GM21825 (cell line): ENCODE measurements at regions not wholly inside any gene's neighbourhood (a gene's known extent, or its start where the extent isn't known, plus 50 kb on each side); places are given as distances from the start of the nearest gene placed in this dataset.

Experiments
- ATAC-seq: cut with Tn5 transposase; IDR thresholded peaks from one replicate; pipeline ENCODE4 v1.9.1; 2021; ENCODE audit warnings: mild to moderate bottlenecking, moderate library complexity; ENCODE audit not compliant: unreplicated experiment

DNA sequence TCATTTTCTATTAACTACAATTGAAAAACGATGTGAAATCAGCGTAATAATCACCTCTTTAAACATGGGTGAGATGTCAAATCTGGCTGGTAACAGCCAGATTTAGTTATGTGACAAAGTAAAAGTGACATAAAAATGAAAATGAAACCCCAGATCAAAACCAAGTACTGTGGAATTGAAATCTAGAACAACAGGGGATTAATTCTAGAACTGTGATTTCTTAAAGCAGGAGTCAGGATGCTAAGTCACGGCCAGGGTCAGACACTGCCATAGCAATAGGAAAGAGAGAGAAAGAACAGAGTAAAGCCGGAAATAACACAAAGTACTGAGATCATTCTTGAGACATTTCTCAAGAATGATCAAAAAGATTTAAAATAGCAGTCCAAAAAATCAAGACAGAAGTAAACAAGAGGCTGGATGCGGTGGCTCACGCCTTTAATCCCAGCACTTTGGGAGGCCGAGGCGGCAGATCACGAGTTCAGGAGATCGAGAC lies 1183.7 kb upstream of the NXPH2 start:
- no peak for ATAC-seq

DNA sequence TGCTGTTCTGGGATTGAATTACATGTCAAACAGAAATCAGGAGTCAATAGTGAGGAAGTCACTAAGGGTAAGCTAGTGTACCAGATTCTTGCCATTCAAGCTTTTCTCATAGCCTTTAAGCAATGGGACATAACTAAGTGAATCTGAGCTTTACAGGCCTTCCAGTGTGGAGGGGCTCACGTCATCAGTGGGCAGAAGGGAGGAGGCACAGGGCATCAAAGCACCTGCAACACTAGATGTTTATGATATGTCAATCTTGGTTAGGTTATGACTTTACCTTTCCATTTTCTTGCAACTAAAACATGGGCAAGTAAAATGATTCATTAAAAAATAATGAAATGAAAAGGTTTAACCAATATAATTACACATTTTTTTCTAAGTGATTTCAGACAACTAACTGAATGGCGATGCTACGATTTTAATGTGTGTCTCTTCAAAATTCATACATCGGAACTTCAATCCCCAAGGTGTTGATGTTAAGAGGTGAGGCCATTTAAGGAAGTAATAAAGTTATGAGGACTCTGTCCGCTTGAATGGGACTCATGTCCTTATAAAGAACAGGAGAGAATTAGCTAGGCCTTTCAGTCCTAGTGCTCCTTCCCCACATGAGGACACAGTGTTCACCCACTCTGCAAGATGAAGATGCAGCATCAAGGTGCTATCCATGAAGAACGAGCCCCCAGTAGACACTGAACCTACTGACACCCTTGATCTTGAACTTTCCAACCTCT lies 1169.2 kb upstream of the NXPH2 start:
- ATAC-seq, result no peak

DNA sequence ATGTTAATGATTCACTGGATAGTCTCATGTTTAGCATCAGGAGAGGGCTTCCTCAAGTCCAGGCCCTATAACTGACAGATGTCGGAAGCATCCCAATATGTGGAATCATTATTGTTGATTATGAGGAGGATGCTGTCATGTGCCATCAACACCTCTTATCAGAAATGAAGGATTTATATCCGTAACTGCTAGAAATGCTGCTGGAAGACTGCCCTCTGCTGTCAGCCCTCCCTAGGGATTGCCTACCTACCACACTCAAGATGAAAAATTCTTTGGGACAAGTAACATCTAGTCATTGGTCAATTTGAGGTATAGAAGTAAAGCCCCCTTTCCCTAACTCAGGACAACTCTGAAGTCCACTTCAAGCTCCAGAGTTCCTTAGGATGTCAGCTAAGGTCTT lies 1166.5 kb upstream of the NXPH2 start:
- no peak for ATAC-seq

DNA sequence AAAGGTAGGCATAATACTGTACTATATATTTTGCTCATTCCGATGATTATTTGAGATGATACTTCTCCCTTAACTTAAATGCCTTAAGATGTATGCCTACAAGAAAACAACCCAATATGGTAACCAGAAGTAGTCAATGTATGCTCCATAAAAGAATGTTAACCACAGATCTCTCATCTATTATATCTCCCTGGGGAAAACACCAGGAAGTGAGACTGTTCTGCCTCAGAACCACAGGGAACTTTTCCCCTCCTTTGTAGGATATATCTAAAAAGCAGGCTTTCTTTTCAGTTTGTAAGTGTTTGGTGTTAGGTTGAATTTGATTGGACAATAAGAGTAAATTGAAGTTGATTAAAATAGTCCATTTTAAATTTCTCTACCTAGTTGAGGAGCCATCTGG lies 1160.5 kb upstream of the NXPH2 start:
- ATAC-seq, result no peak

DNA sequence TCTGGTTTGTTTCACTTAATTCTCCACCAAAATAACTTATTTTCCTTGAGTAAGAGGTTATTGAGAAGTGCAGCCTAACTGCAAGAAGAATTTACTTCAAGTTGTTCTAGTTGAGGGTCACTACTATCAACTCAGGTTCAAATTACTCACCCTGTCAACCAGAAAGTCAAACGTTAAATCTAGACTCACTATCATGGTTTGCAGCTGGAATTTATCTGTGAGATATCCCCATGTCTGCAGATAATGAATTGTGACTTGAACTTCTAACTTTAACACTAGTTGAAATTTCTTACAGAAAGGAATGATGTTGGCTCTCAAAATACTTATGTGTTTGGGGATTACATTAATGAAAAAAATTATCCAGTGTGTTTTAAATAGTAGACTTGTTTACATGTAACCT lies 1145.7 kb upstream of the NXPH2 start:
- ATAC-seq, result no peak

DNA sequence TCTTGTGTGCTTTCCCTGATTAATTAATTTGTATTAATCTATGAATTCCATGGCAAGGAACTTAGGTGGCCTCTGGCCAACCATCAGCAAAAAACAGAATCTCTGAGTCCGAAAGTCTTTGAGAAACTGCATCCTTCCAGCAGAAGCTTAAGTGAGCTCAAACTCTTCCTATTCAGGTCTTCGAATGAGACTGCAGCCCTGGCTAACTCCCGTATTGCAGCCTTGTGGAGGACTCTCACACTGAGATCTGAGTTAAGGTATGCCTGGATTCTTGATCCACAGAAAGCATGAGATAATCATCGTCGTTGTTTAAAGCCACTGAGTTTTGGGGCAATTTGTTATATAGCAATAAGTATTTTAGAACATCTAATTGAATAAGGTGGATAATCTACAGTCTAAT lies 1143.9 kb upstream of the NXPH2 start:
- no peak for ATAC-seq

DNA sequence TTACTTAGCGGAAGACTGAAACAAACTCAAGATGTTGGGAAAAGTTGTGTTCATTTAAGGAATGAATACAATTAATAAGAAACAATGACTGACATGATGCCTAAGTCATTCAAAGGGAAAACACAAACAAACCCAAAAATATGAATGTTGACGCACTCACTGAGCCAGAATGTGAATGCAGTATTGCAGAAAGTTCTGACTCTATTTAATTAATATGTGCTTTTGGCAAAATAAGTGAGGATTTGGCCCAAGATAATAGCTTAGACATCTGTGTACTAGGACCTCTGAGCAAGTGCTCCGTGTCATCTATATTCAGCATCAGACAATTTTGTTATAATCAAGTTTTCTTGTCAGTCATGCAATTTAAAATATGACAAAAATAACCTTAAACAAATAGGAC lies 1138.8 kb upstream of the NXPH2 start:
- ATAC-seq, result no peak

DNA sequence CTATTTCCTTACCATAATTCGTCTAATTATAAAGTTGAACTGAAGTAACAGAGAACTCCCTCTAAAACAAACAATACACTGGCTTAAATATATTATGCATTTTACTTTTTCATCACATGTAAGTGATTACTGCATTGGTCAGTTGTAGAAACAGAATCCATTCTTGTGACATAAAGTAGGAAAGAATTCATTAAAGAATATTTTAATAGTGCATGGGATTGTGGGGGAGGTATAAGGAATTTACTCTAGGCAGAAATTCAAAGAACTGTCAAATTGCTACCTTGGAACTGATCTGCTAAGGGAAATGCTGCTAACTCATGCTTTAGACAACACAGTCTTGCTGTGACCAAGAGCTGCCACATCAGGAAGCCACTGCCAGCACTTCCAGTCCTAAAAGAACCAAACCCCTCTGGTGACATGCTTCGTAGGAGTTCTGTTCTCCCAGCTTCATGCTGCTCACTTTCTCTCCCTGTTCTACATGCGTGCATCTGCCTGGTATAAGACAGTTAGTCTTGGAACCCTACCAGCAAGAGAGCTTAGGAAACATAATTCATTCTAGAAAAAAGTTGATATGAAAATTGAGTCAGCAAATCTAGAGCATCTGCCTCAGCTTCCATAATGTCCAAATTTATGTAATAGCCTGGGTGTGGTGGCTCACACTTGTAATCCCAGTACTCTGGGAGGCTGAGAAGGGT lies 1137.6 kb upstream of the NXPH2 start:
- no peak for ATAC-seq

DNA sequence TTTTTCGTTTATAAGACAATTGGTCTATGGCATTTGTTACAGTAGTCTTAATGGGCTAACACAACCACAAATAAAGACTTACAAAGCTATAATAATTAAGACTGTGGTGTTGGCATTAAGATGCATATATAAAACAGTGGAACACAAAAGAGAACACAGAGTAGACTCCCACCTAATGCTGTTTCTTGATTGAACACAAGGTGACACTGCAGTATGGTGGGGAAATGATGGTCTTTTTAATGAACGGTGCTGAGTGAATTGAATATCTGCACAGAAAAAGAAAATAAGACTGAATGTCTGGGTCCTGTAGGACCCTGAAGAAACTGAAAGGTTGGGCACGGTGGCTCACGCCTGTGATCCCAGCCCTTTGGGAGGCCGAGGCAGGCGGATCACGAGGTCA lies 1136.6 kb upstream of the NXPH2 start:
- no peak for ATAC-seq

DNA sequence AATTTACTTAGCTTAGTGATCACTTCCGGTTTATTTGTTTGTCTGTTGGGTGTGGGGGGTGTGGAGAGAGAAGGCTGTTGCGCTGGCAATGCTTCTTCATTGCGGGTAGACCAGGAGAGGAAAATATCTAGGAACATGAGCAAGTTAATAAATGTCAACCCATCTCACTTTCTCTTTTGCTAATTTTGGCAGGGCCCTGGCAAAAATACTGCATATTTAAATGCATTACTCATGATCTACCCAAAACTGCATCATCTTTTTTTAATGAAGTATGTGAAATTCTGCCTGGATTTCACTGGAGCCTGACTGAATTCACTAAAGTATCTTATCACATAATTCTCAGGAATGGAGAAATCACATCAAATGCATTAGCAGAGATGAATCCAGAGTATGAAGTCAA lies 1131.0 kb upstream of the NXPH2 start:
- no peak for ATAC-seq

DNA sequence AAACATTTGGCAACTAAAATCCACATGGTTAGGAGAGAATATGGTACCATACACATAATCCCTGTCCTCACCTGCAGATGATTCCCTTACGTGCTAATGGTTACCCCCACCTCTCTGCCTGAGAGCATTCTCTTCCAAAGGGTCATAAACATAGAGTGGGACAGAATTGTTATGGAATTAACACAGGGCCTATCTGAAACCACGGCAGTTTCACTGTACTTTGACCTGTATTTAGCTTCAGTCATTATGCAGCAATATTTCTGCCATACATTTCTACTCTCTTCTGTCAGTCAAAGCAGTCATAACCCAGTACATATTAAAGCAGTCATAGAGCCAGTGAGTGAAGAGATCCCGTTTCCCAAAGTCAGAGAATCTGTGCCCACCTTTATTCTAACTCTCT lies 1128.9 kb upstream of the NXPH2 start:
- ATAC-seq, result no peak

DNA sequence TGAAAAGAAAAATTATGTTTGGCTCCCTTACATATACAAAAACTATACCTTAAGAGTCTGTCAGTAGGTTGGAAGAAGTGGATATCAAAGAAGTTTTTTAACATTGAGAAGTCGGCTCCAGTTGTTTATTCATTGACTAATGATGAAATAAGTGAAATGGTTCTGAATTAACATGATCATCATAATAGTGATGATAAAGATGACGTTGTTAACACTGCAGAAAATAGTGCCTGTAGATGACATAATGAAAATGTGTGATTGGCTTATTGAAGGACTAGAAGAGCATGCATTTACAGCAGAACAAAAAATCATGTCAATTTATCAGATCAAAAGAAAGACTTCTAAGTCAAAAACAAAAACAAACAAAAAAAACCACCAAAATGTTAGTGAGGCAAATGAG lies 1125.4 kb upstream of the NXPH2 start:
- ATAC-seq, result no peak

DNA sequence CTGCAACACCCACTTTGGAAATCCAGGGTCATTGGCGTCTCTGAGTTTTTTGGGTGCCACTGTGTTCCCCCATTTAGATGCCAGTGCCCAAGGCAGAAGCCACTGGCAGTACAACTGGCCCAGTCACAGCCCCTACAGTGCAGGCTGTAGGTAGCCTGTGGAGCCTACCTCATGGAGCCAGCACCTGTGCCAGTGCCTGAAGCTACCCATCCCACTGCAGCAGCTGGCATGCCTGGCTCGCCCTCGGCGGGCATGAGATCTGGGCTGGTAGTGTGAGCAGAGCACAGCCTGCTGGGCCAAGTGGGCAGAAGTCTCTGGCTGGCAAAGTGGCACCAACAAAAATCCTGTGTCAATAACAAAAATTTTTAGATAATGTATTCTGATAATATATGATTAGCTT lies 1111.4 kb upstream of the NXPH2 start:
- ATAC-seq, result no peak

DNA sequence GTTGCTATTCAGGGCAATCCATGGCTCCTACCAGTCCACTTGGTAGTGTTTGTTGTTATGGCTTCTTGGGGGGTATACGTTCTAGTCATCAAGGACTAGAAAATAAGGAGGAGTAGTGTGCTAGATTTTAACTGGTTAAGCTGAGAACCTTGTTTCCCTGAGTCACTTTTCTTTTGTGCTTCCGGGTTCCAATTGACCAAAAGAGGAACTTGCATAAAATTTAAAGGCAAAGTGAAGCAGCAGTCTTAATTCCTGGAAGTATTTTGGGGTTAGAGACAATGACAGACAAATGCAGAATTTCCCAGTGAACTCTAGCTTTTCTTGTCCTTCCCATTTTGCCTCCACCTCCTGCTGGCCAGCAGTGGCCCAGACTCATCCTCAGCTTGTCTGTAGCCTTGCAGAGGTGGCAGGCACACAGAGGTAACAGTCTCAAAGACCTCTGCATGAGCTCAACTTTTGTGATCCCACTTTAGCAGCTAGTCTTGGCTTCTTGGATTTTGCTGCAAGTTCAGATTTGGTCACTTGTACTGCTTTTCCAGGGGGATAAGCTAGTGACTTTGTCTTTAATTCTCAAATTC lies 1105.8 kb upstream of the NXPH2 start:
- ATAC-seq, result no peak

DNA sequence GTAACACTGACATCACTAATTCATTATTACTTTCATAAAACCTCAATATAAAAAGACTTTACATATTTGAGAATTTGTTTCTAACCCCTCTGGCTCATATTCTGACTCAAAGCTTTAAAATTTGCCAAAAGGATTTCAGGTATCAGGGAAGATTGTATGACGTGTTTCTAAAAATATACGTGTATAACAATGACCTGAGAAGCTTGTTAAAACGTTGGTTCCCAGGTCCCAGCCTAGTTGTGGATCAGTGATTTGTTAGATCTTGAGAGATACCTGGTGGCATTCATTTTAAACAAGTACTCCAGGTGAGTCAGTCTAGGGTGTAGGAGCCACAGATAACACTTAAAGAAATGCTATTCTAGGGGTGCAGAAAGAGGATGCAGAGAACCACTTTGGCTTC lies 1096.8 kb upstream of the NXPH2 start:
- no peak for ATAC-seq

DNA sequence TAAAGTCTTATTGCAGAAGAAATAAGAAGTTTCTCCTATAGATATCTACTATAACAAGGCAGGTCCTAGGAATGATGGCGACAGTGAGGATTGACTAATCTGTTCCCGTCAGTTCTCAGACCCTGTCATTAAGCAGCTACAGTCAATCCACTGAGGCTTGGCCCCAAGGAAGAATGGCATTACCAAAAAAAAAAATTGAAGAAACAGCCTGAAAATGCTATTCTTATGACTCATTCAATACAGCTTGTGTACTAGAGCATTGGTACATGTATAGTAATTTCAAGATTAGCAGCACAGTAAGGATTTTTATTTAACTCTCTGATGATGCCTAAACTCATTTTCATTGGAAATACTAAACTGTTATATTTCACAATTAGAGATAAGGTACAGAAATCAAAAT lies 1096.1 kb upstream of the NXPH2 start:
- ATAC-seq, result no peak

DNA sequence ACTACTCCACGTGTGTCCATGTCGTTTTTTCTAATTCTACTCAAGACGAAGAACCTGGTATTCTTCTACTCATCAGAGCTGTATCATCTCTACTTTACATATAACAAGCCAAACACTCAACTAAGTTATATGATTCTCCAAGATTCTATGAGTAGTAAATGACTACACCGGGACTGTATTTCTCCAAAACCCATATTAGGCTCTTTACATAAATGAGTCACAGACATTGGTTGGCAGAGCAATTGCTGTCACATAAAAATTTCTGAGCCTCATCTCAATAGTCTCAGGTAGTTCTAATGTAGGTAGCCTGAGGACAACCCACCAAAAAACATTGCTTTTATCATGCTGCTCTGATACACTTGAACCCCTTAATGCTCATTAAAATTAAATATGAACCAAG lies 1092.3 kb upstream of the NXPH2 start:
- ATAC-seq, result no peak

DNA sequence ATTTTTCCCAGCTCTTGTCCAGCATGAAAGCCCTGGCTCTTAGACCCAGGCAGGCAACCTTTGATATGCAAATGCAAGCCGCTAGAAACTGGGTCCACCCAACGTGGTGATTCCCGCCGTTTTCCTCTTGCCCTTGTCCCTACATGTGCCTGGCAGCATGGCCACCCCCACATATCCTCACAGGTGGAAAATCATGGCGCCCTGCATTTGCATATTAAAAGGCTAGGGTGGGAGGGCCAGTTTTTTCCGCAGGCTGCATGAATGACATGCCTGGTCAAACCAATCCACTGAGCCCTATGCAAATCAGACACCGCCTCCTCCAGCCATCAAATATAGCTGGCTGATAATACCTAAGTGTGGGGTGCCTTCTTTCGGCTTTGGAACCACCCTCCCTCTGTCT lies 1091.8 kb upstream of the NXPH2 start:
- ATAC-seq, result no peak

DNA sequence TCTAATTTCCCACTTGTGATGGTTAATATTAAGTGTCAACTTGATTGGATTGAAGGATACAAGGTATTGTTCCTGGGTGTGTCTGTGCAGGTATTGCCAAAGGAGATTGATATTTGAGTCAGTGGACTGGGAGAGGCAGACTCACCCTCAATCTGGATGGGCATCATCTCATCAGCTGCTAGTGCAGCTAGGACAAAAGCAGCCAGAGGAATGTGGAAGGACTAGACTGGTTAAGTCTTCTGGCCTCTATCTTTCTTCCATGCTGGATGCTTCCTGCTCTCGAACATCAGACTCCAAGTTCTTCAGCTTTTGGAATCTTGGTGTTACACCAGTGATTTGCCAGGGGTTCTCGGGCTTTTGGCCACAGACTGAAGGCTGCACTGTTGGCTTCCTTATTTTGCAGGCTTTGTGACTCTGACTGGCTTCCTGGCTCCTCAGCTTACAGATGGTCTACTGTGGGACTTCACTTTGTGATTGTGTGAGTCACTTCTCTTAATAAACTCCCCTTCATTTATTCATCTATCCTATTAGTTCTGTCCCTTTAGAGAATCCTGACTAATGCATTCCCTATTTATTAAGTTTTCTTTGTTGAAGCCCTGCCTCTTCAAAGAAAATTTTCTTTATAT lies 1087.5 kb upstream of the NXPH2 start:
- ATAC-seq, result no peak

DNA sequence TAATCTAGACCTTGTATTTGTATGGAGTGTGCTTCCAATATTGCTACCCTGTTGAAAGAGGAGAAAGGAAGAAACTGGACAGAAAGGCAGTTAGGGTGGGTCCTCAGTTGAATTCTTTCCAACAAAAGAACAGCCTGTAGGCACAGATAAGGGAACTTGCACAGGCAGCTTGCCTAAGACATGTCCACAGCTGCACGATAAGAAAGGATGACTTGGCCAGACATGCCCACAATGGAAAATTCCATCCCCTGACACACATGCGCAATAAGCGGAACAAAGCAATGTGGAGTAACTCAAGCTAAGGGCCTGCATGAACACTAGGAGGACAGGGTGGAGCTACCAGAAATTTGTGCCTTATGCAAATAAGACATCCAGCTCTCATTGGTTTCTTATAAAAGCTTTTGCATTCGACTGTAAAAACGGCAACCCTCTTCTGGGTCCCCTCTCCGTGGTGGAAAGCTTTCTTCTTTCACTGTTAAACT lies 1084.7 kb upstream of the NXPH2 start:
- ATAC-seq, result no peak

DNA sequence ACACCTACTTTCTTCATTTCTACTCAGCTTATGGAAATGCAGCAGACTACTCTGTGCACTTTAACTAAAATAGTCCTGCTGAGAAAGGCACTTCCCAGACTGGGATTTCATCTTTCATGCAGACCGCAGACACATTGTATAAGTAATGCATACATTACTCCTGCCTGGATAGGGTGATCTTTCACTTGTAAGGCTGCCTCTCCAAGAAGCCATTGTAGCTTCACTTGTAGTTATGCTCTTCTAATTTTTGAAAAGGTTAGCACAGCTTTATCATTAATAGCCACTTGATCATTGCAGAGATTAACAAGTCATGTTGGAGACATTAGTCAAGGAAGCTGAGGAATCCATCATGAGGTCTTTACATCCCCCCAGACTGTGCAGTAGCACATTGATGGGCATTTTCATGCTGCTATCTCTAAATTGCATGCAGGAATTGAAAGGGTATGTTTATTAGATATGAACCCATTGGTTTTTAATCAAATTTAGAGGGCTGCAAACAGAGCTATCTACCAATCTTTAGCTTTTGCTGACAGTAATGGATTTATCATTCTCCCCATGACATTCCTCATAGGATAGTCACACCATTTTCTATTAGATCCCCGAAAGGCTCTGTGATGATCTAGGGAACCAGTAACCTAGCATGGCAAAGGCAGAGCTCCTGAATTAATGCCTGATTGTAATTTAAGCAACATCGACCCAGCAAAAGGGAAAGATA lies 1074.7 kb upstream of the NXPH2 start:
- ATAC-seq, result no peak
